Gastroesophageal sphincter (tissue), 4 donors: ENCODE measurements at regions not wholly inside any gene's neighbourhood (a gene's known extent, or its start where the extent isn't known, plus 50 kb on each side); places are given as distances from the start of the nearest gene placed in this dataset.
"Not testable (repeated sequence)": the region's sequence is repeated elsewhere in the genome, so short reads cannot be mapped to it uniquely, and the experiment has no call there.

ENCODE experiments used
- ATAC-seq: fragments of 150-250 bp; one replicate; pipeline ENCODE4 v1.9.1; 2016; ENCODE audit warnings: mild to moderate bottlenecking, moderate library complexity
- H3K27ac ChIP-seq, 4 donors: fragments of 200-600 bp; sonication (generic) in 3 of 4; 1 replicate in 3 of 4; 2 replicates in 1 of 4; pipeline ENCODE4 v1.5.1; 2016 to 2019
- H3K27me3 ChIP-seq: fragments of 200-600 bp; sonication (generic); one replicate; pipeline ENCODE4 v1.5.1; 2019
- H3K36me3 ChIP-seq, 2 donors: fragments of 200-600 bp; sonication (generic); one replicate each; pipeline ENCODE4 v1.5.1; 2019; ENCODE audit warnings: control low read depth in 1 of 2
- H3K4me1 ChIP-seq, 3 donors: fragments of 200-600 bp; sonication (generic); 1 replicate in 2 of 3; 2 replicates in 1 of 3; pipeline ENCODE4 v1.5.1; 2016 to 2019; ENCODE audit warnings: control low read depth in 2 of 3
- H3K4me3 ChIP-seq, 2 donors: fragments of 200-600 bp; sonication (generic); one replicate each; pipeline ENCODE4 v1.5.1; 2019; ENCODE audit warnings: mild to moderate bottlenecking in 1 of 2, moderate library complexity in 1 of 2
- H3K9me3 ChIP-seq, 3 donors: fragments of 200-600 bp; sonication (generic); one replicate each; pipeline ENCODE4 v1.5.1; 2017 to 2019; ENCODE audit warnings: control low read depth in 2 of 3
- EP300 ChIP-seq: sonication (generic); formaldehyde crosslinking; IDR thresholded peaks from one replicate; pipeline ENCODE4 v1.6.1; 2017; ENCODE audit warnings: antibody characterized with exemption, mild to moderate bottlenecking
- POLR2A ChIP-seq, 2 donors: fragments of 450-650 bp; IDR thresholded peaks; one replicate each; pipeline ENCODE4 v1.6.1; 2017; ENCODE audit warnings: antibody characterized with exemption in 2 of 2, mild to moderate bottlenecking in 2 of 2, moderate library complexity in 1 of 2
- POLR2AphosphoS5 ChIP-seq: sonication (generic); formaldehyde crosslinking; IDR thresholded peaks from one replicate; pipeline ENCODE4 v1.6.1; 2017; ENCODE audit warnings: antibody characterized with exemption
- WGBS, 2 donors: methylation state at CpG; one replicate each; pipeline ENCODE4 v1.1.5; 2018; ENCODE audit warnings: low coverage in 1 of 2; 5-methylcytosine and 5-hydroxymethylcytosine counted together
- TF ChIP-seq, protein P1 (sequence below), 4 experiments: fragments of 200-600 bp in 2 of 4; fragments of 450-650 bp in 2 of 4; sonication (generic) in 1 of 4; IDR thresholded peaks; one replicate each; pipeline ENCODE4 v1.5.1; 2017 to 2019; ENCODE audit warnings: antibody characterized with exemption in 4 of 4, mild to moderate bottlenecking in 2 of 4, moderate library complexity in 2 of 4

DNA sequence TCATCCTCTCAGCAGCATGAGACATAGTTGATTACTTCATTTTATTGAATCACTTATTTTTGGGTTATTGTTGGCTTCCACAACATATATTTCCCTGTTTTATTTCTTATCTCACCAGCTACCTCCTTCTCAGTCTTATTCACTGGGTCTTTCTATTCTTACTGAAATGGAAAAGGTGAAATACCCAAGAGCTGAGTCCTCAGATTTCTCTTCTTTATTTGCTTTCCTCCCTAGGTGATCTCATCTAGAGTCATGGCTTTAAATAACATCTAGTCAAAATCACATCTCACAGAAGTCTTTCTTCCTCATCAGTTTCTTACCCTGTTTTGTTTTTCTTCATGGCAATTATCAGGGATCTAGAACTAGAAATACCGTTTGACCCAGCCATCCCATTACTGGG lies 105.0 kb upstream of the RBBP8 start:
- H3K9me3 ChIP-seq, result peaks cover 0 to 4% (median 0%) of the 10 kb centered on the region in 3 donors
- no peaks in the 10 kb centered on the region for H3K27me3 ChIP-seq
- peaks cover 0 to 5% (median 0%) of the 10 kb centered on the region in 3 donors for H3K4me1 ChIP-seq
- ATAC-seq, result no peak
- no peaks in the 10 kb centered on the region for H3K36me3 ChIP-seq
- 38% methylated on average over 1 of the region's 1 CpG; no CpG with 5 or more reads in 1 of the 2 donors for WGBS, 2 donors
- TF ChIP-seq POLR2A (IDR thresholded peaks at IDR 0.05), result no peak
- TF ChIP-seq POLR2AphosphoS5, result no peak
- TF ChIP-seq, protein P1, sequence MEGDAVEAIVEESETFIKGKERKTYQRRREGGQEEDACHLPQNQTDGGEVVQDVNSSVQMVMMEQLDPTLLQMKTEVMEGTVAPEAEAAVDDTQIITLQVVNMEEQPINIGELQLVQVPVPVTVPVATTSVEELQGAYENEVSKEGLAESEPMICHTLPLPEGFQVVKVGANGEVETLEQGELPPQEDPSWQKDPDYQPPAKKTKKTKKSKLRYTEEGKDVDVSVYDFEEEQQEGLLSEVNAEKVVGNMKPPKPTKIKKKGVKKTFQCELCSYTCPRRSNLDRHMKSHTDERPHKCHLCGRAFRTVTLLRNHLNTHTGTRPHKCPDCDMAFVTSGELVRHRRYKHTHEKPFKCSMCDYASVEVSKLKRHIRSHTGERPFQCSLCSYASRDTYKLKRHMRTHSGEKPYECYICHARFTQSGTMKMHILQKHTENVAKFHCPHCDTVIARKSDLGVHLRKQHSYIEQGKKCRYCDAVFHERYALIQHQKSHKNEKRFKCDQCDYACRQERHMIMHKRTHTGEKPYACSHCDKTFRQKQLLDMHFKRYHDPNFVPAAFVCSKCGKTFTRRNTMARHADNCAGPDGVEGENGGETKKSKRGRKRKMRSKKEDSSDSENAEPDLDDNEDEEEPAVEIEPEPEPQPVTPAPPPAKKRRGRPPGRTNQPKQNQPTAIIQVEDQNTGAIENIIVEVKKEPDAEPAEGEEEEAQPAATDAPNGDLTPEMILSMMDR (IDR thresholded peaks at IDR 0.05), result no peak
- no peak for TF ChIP-seq EP300
- H3K27ac ChIP-seq, result no peak overlapping the region
- no peak overlapping the region for H3K4me3 ChIP-seq

DNA sequence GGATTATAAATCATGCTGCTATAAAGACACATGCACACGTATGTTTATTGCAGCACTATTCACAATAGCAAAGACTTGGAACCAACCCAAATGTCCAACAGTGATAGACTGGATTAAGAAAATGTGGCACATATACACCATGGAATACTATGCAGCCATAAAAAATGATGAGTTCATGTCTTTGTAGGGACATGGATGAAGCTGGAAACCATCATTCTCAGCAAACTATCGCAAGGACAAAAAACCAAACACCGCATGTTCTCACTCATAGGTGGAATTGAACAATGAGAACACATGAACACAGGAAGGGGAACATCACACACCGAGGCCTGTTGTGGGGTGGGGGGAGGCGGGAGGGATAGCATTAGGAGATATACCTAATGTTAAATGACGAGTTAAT lies 104.5 kb upstream of the RBBP8 start:
- H3K4me3 ChIP-seq, result not testable (repeated sequence)

GRCh38 chr18:22829781-22830180 lies 103.3 kb upstream of the RBBP8 start:
- peaks cover 0 to 4% (median 0%) of the 10 kb centered on the region in 3 donors for H3K9me3 ChIP-seq

More for the DNA sequence above, 104.5 kb upstream of the RBBP8 start:
- 67 to 92% methylated on average over 1 to 5 of the region's 6 CpGs for WGBS, 2 donors
- H3K27me3 ChIP-seq, H3K9me3 ChIP-seq, H3K4me1 ChIP-seq, H3K27ac ChIP-seq, H3K36me3 ChIP-seq, ATAC-seq: not testable (repeated sequence)

DNA sequence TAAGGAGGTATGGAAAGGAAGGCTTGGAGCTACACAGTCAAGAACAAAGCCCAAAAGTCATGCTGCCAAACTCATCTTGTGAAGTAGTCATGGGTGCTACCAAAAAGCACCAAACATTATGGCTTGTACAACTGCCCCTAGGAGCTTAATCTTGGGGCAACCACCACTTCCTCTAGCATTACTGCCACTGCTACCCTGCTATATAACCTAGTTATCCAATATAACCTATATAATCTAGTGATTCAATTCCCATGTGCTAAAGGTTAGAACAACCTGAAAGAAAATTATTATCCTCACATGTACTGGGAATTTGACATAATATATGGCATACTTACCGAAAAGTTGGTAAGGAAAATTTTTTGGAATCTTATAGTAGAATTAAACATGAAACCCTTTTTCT lies 102.6 kb upstream of the RBBP8 start:
- TF ChIP-seq, protein P1 (IDR thresholded peaks at IDR 0.05), result no peak
- TF ChIP-seq POLR2A (IDR thresholded peaks at IDR 0.05) (no peak), EP300 (no peak)
- H3K27me3 ChIP-seq, result no peaks in the 10 kb centered on the region
- no peak for ATAC-seq
- WGBS, 2 donors, result 95 to 100% methylated on average over 1 of the region's 1 CpG
- H3K36me3 ChIP-seq, result no peaks in the 10 kb centered on the region
- H3K4me1 ChIP-seq, result peaks cover 0 to 5% (median 0%) of the 10 kb centered on the region in 3 donors
- H3K9me3 ChIP-seq, result peaks cover 0 to 4% (median 0%) of the 10 kb centered on the region in 3 donors
- H3K4me3 ChIP-seq, result no peak overlapping the region
- H3K27ac ChIP-seq, result no peak overlapping the region

More at GRCh38 chr18:22829781-22830180, 103.3 kb upstream of the RBBP8 start:
- H3K27me3 ChIP-seq, result no peaks in the 10 kb centered on the region
- H3K36me3 ChIP-seq, result no peaks in the 10 kb centered on the region
- no peak overlapping the region for H3K4me3 ChIP-seq
- TF ChIP-seq POLR2A (IDR thresholded peaks at IDR 0.05) (no peak), EP300 (no peak), POLR2AphosphoS5 (no peak)
- TF ChIP-seq, protein P1 (IDR thresholded peaks at IDR 0.05), result no peak
- H3K27ac ChIP-seq, result no peak overlapping the region
- H3K4me1 ChIP-seq, result peaks cover 0 to 5% (median 0%) of the 10 kb centered on the region in 3 donors
- no peak for ATAC-seq
- 59 to 83% methylated on average over 2 of the region's 2 CpGs for WGBS, 2 donors

GRCh38 chr18:22831441-22831904 lies 101.7 kb upstream of the RBBP8 start:
- no peaks in the 10 kb centered on the region for H3K36me3 ChIP-seq
- peaks cover 0 to 4% (median 0%) of the 10 kb centered on the region in 3 donors for H3K4me1 ChIP-seq
- H3K9me3 ChIP-seq, result peaks cover 0 to 4% (median 0%) of the 10 kb centered on the region in 3 donors
- TF ChIP-seq EP300, result no peak
- TF ChIP-seq POLR2AphosphoS5, result no peak
- no peak for TF ChIP-seq POLR2A (IDR thresholded peaks at IDR 0.05)
- TF ChIP-seq, protein P1 (IDR thresholded peaks at IDR 0.05), result no peak
- no peak for ATAC-seq
- WGBS, 2 donors, result 33 to 69% methylated on average over 1 of the region's 1 CpG
- no peaks in the 10 kb centered on the region for H3K27me3 ChIP-seq
- no peak overlapping the region for H3K4me3 ChIP-seq
- no peak overlapping the region for H3K27ac ChIP-seq
